CD4-positive, alpha-beta T cell (primary cell): ENCODE measurements at regions not wholly inside any gene's neighbourhood (a gene's known extent, or its start where the extent isn't known, plus 50 kb on each side); places are given as distances from the start of the nearest gene placed in this dataset.
A peak's percentile ranks its signal among the peaks of the same experiment; 100 is the strongest.

Source experiments
- ATAC-seq: fragments of 200-7000 bp; cut with Tn5 transposase; one replicate; pipeline ENCODE4 v1.10.0; 2022; ENCODE audit warnings: mild to moderate bottlenecking; ENCODE audit not compliant: poor library complexity
- CTCF ChIA-PET: fragments of 350-600 bp; sonication (Branson Sonifier 250); formaldehyde crosslinking; loops from one replicate; lab custom pipeline; 2021; ENCODE audit warnings: antibody characterized with exemption, inconsistent platforms; lab: Charles Lee
- POLR2A ChIA-PET: fragments of 350-600 bp; sonication (Branson Sonifier 250); formaldehyde crosslinking; loops from one replicate; lab custom pipeline; 2021; ENCODE audit warnings: antibody characterized with exemption, inconsistent platforms; lab: Charles Lee
- DNase-seq, 14 experiments: peaks; one replicate each; pipeline ENCODE4 v3.0.0-alpha.2; 2013 to 2020; ENCODE audit warnings: mixed read lengths in 2 of 14
- H3K27ac ChIP-seq, 2 donors: one replicate each; pipeline versions ENCODE4 v1.5.1 to v1.7.0; 2013; ENCODE audit warnings: low read length in 2 of 2, low read depth in 1 of 2, mild to moderate bottlenecking in 1 of 2
- H3K27me3 ChIP-seq, 2 experiments: 1 replicate in 1 of 2; 2 replicates in 1 of 2; pipeline versions ENCODE4 v1.6.1 to v1.7.0; 2013; ENCODE audit warnings: low read length in 2 of 2, control low read depth in 1 of 2, mild to moderate bottlenecking in 1 of 2, moderate library complexity in 1 of 2; ENCODE audit not compliant: insufficient read depth in 2 of 2, control insufficient read depth in 1 of 2
- H3K36me3 ChIP-seq: one replicate; pipeline ENCODE4 v1.6.1; 2013; ENCODE audit warnings: low read length, control low read depth; ENCODE audit not compliant: insufficient read depth
- H3K4me1 ChIP-seq: one replicate; pipeline ENCODE4 v1.6.1; 2013; ENCODE audit warnings: low read length, control low read depth; ENCODE audit not compliant: insufficient read depth
- H3K4me3 ChIP-seq: one replicate; pipeline ENCODE4 v1.5.1; 2013; ENCODE audit warnings: mild to moderate bottlenecking, low read length, moderate library complexity
- H3K9me3 ChIP-seq, 2 experiments: 1 replicate in 1 of 2; 2 replicates in 1 of 2; pipeline versions ENCODE4 v1.6.1 to v1.7.0; 2013; ENCODE audit warnings: low read length in 2 of 2, mild to moderate bottlenecking in 2 of 2, control low read depth in 1 of 2, moderate library complexity in 1 of 2; ENCODE audit not compliant: control insufficient read depth in 1 of 2, insufficient read depth in 1 of 2
- H3K27ac Mint-ChIP-seq: one replicate; pipeline ENCODE4 v1.8.0; 2020; ENCODE audit warnings: mixed read lengths
- H3K27me3 Mint-ChIP-seq: one replicate; pipeline ENCODE4 v1.8.0; 2021; ENCODE audit warnings: mixed read lengths
- H3K36me3 Mint-ChIP-seq: one replicate; pipeline ENCODE4 v1.8.0; 2021; ENCODE audit warnings: low read depth, mixed read lengths
- H3K4me1 Mint-ChIP-seq: one replicate; pipeline ENCODE4 v1.8.0; 2021; ENCODE audit warnings: low read depth, mixed read lengths
- H3K4me3 Mint-ChIP-seq: one replicate; pipeline ENCODE4 v1.8.0; 2020; ENCODE audit warnings: mild to moderate bottlenecking, mixed read lengths
- H3K9me3 Mint-ChIP-seq: one replicate; pipeline ENCODE4 v1.8.0; 2020; ENCODE audit warnings: mixed read lengths
- intact Hi-C, 2 experiments: fragments of 100-400 bp; cut with DNase I in 1 of 2; cut with micrococcal nuclease in 1 of 2; formaldehyde crosslinking; loops; one replicate each; pipeline versions ENCODE4 v1.15.1 to v1.9.0; 2023 to 2025; cut with DNase I, micrococcal nuclease
- TF ChIP-seq, protein P1 (sequence below): fragments of 200-600 bp; IDR thresholded peaks from one replicate; pipeline ENCODE4 v1.8.0; 2022; ENCODE audit warnings: antibody characterized with exemption, mild to moderate bottlenecking

DNA sequence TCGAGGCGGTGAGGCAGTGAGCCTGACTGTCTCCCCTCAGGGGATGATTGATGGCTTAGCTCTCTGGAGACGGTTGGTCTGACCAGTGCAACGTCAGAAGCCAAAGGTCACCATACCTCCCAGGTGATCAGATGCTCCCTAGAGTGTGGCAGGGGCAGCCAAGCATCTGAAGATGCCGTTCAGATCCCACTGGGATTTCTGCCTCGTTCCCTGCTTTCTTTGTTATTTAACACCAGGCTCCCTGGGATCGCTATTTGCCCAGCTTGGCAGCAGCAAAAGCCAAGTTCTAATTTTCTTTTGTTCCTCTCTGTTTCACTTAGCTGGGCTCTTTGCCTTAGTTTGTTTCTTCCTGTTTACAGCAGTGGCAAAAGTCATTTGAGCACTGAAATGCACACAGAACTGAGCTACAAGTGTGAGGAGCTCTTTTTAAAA is 53.5 kb upstream of the SVIL start:
- ChIA-PET POLR2A (interaction anchor here (1.0 to 2.8 kb wide), 4 partner anchors 10 to 47 kb away, joined by 3 to 16 read pairs (median 7); no protein-coding TSS in a partner anchor), CTCF (interaction anchor here (0.8 to 2.1 kb wide), 3 partner anchors 17 to 47 kb away, joined by 3 to 10 read pairs (median 4); no protein-coding TSS in a partner anchor)
- Mint-ChIP-seq H3K27me3 (no peaks in the 10 kb centered on the region), H3K4me1 (peaks cover 85% of the 10 kb centered on the region), H3K4me3 (peak overlapping the region; percentile 8), H3K27ac (peak overlapping the region; percentile 68), H3K36me3 (peaks cover 33% of the 10 kb centered on the region), H3K9me3 (peaks cover 3% of the 10 kb centered on the region)
- Histone ChIP-seq H3K36me3 (peaks cover 8% of the 10 kb centered on the region), H3K4me3 (no peak overlapping the region), H3K9me3 (no peaks in the 10 kb centered on the region), H3K4me1 (peaks cover 24% of the 10 kb centered on the region), H3K27ac (no peak overlapping the region), H3K27me3 (no peaks in the 10 kb centered on the region)
- TF ChIP-seq, protein P1, sequence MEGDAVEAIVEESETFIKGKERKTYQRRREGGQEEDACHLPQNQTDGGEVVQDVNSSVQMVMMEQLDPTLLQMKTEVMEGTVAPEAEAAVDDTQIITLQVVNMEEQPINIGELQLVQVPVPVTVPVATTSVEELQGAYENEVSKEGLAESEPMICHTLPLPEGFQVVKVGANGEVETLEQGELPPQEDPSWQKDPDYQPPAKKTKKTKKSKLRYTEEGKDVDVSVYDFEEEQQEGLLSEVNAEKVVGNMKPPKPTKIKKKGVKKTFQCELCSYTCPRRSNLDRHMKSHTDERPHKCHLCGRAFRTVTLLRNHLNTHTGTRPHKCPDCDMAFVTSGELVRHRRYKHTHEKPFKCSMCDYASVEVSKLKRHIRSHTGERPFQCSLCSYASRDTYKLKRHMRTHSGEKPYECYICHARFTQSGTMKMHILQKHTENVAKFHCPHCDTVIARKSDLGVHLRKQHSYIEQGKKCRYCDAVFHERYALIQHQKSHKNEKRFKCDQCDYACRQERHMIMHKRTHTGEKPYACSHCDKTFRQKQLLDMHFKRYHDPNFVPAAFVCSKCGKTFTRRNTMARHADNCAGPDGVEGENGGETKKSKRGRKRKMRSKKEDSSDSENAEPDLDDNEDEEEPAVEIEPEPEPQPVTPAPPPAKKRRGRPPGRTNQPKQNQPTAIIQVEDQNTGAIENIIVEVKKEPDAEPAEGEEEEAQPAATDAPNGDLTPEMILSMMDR, result no peak
- no peak for ATAC-seq
- no peak for DNase-seq
- intact Hi-C loops, result no loop called here

DNA sequence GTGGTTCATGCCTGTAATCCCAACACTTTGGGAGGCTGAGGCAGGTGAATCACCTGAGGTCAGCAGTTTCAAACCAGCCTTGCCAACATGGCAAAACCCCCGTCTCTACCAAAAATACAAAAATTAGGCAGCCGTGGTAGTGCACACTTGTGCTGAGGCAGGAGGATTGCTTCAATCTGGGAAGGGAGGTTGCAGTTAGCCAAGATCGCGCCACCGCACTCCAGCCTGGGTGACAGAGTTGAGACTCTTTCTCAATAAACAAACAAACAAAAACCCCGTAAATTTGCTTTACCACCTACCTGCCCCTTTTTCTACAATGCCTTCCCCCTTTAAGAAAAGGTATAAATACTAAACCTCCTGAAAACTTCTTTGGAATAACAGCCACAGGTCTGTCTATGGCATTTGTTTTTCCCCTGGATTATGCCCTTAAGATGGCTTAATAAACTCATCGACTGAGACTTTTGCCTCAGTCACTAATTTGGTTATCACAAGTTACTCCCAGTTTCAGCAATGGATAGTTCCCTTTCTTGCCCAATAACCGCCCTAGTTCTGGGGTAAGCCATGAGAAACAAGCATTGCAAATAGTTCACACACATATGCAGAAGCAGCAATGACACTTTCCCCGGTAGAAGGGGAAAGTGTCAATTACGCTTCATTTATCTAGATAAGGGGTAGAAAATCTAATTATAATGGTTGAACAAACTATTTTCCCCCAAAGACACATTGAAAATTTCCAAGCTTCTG is 52.8 kb upstream of the SVIL start:
- peaks cover 39% of the 10 kb centered on the region for H3K36me3 Mint-ChIP-seq
- DNase-seq (peak in 2 of 14 experiments; percentile 39 to 41), ATAC-seq (no peak)
- Histone ChIP-seq H3K27ac (no peak overlapping the region), H3K9me3 (no peaks in the 10 kb centered on the region), H3K36me3 (peaks cover 8% of the 10 kb centered on the region), H3K4me1 (peaks cover 31% of the 10 kb centered on the region), H3K27me3 (no peaks in the 10 kb centered on the region), H3K4me3 (no peak overlapping the region)
- peak overlapping the region; percentile 93 for H3K27ac Mint-ChIP-seq
- TF ChIP-seq, protein P1, result no peak
- POLR2A ChIA-PET, result interaction anchor here (1.5 to 2.8 kb wide), 2 partner anchors 14 to 47 kb away, joined by 9 to 16 read pairs; no protein-coding TSS in a partner anchor
- CTCF ChIA-PET, result interaction anchor here (2.1 kb wide), 1 partner anchor 48 kb away, joined by 10 read pairs; no protein-coding TSS in a partner anchor
- H3K4me3 Mint-ChIP-seq, result no peak overlapping the region
- intact Hi-C loops, result no loop called here
- peaks cover 85% of the 10 kb centered on the region for H3K4me1 Mint-ChIP-seq
- H3K27me3 Mint-ChIP-seq, result no peaks in the 10 kb centered on the region
- H3K9me3 Mint-ChIP-seq, result peaks cover 3% of the 10 kb centered on the region

DNA sequence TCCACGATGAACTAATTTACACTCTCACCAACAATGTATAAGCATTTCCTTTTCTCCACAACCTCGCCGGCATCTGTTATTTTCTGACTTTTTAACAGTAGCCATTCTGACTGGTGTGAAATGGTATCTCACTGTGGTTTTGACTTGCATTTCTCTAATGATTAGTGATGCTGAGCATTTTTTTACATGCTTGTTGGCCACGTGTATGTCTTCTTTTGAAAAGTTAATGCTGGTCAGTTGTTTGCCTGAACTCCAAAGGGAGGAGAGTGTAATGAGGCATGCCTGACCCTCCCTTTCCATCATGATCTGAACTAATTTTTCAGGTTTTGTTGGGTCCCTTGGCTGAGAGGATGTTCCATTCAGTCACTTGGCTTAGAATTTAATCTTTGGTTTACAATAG is 50.7 kb upstream of the SVIL start:
- Mint-ChIP-seq H3K4me3 (no peak overlapping the region), H3K4me1 (peaks cover 91% of the 10 kb centered on the region), H3K27ac (peak overlapping the region; percentile 93), H3K27me3 (no peaks in the 10 kb centered on the region), H3K36me3 (peaks cover 44% of the 10 kb centered on the region), H3K9me3 (peaks cover 3% of the 10 kb centered on the region)
- CTCF ChIA-PET, result no interaction called here
- intact Hi-C loops, result loop anchor here in 1 of 2 experiments (2.0 kb wide), 1 partner anchor 49 kb away; no protein-coding TSS in a partner anchor
- Histone ChIP-seq H3K9me3 (no peaks in the 10 kb centered on the region), H3K4me1 (peaks cover 46% of the 10 kb centered on the region), H3K27me3 (no peaks in the 10 kb centered on the region), H3K4me3 (no peak overlapping the region), H3K27ac (no peak overlapping the region), H3K36me3 (peaks cover 8% of the 10 kb centered on the region)
- DNase-seq, result no peak
- no peak for ATAC-seq
- TF ChIP-seq, protein P1, result no peak
- POLR2A ChIA-PET, result interaction anchor here (0.7 kb wide), 1 partner anchor 44 kb away, joined by 3 read pairs; no protein-coding TSS in a partner anchor
